Osteoblast (primary cell): ENCODE measurements at regions not wholly inside any gene's neighbourhood (a gene's known extent, or its start where the extent isn't known, plus 50 kb on each side); places are given as distances from the start of the nearest gene placed in this dataset.

Experiments
- DNase-seq: peaks from one replicate; pipeline ENCODE4 v3.0.0; 2011; ENCODE audit warnings: low spot score, mixed read lengths; ENCODE audit not compliant: insufficient read length; ENCODE audit errors: missing footprints
- H2AFZ ChIP-seq: 2 replicates; pipeline ENCODE4 v1.6.0; 2011; ENCODE audit warnings: mild to moderate bottlenecking, low read length
- H3K27ac ChIP-seq: 2 replicates; pipeline ENCODE4 v1.5.1; 2011; ENCODE audit warnings: mild to moderate bottlenecking, low read depth, low read length, moderate library complexity
- H3K27me3 ChIP-seq: 2 replicates; pipeline ENCODE4 v1.6.0; 2012; ENCODE audit warnings: mild to moderate bottlenecking, control low read depth, inconsistent platforms, low read length, moderate library complexity; ENCODE audit not compliant: insufficient read depth
- H3K36me3 ChIP-seq: 2 replicates; pipeline ENCODE4 v1.5.1; 2011; ENCODE audit warnings: mild to moderate bottlenecking, low read length, control low read depth, moderate library complexity; ENCODE audit not compliant: insufficient read depth
- H3K4me1 ChIP-seq: 2 replicates; pipeline ENCODE4 v1.5.1; 2011; ENCODE audit warnings: mild to moderate bottlenecking, low read length, control low read depth, moderate library complexity; ENCODE audit not compliant: insufficient read depth
- H3K4me2 ChIP-seq: 2 replicates; pipeline ENCODE4 v1.6.0; 2011; ENCODE audit warnings: mild to moderate bottlenecking, low read length; ENCODE audit not compliant: insufficient read depth
- H3K4me3 ChIP-seq: fragments of 200-600 bp; sonication (generic); 3 replicates; pipeline ENCODE4 v1.5.1; 2012; ENCODE audit warnings: mild to moderate bottlenecking, low read length, inconsistent platforms; ENCODE audit not compliant: insufficient read depth
- H3K79me2 ChIP-seq: 2 replicates; pipeline ENCODE4 v1.6.0; 2012; ENCODE audit warnings: mild to moderate bottlenecking, low read length, control low read depth, inconsistent platforms; ENCODE audit not compliant: insufficient read depth
- H3K9me3 ChIP-seq: 2 replicates; pipeline ENCODE4 v1.5.1; 2011; ENCODE audit warnings: low read depth, low read length, control low read depth
- H4K20me1 ChIP-seq: 2 replicates; pipeline ENCODE4 v1.6.0; 2012; ENCODE audit warnings: mild to moderate bottlenecking, low read length, control low read depth; ENCODE audit not compliant: insufficient read depth
- CTCF ChIP-seq: IDR thresholded peaks from 2 replicates; pipeline ENCODE4 v1.5.1; 2011; ENCODE audit warnings: mild to moderate bottlenecking, low read depth, low read length, moderate library complexity; ENCODE audit errors: extremely low read depth

- Histone ChIP-seq H3K27me3 (no peaks in the 10 kb centered on the region), H3K4me3 (no peak overlapping the region), H3K4me2 (no peak overlapping the region), H3K4me1 (no peaks in the 10 kb centered on the region), H3K9me3 (no peaks in the 10 kb centered on the region), H3K79me2 (no peaks in the 10 kb centered on the region), H3K36me3 (no peaks in the 10 kb centered on the region), H3K27ac (no peak overlapping the region), H4K20me1 (no peaks in the 10 kb centered on the region), H2AFZ (no peak overlapping the region)
- no peak for TF ChIP-seq CTCF
- peak; percentile 27 for DNase-seq
Measured at GRCh38 chr2:239671916-239672849, 271.4 kb upstream of the HDAC4 start.

- Histone ChIP-seq H3K36me3 (no peaks in the 10 kb centered on the region), H3K4me3 (no peak overlapping the region), H3K79me2 (no peaks in the 10 kb centered on the region), H3K4me1 (no peaks in the 10 kb centered on the region), H3K27ac (no peak overlapping the region), H3K4me2 (no peak overlapping the region), H3K27me3 (no peaks in the 10 kb centered on the region), H3K9me3 (no peaks in the 10 kb centered on the region), H2AFZ (no peak overlapping the region), H4K20me1 (no peaks in the 10 kb centered on the region)
- TF ChIP-seq CTCF = no peak
- DNase-seq = no peak
Measured at GRCh38 chr2:239671471-239671870, 270.7 kb upstream of the HDAC4 start.

GRCh38 chr2:239670463-239671120, 269.8 kb upstream of the HDAC4 start:
- Histone ChIP-seq H3K79me2 (no peaks in the 10 kb centered on the region), H3K27me3 (no peaks in the 10 kb centered on the region), H3K4me3 (no peak overlapping the region), H3K27ac (no peak overlapping the region), H3K9me3 (no peaks in the 10 kb centered on the region), H3K4me2 (no peak overlapping the region), H4K20me1 (no peaks in the 10 kb centered on the region), H3K4me1 (no peaks in the 10 kb centered on the region), H3K36me3 (no peaks in the 10 kb centered on the region), H2AFZ (no peak overlapping the region)
- TF ChIP-seq CTCF = no peak
- DNase-seq = peak; percentile 27

GRCh38 chr2:239669899-239670460, 269.2 kb upstream of the HDAC4 start:
- TF ChIP-seq CTCF = no peak
- H3K4me3 ChIP-seq = no peak overlapping the region
- H3K4me2 ChIP-seq = no peak overlapping the region
- peak; percentile 37 for DNase-seq
- no peaks in the 10 kb centered on the region for H3K27me3 ChIP-seq
- H3K79me2 ChIP-seq = no peaks in the 10 kb centered on the region
- no peaks in the 10 kb centered on the region for H3K9me3 ChIP-seq
- H3K27ac ChIP-seq = no peak overlapping the region
- H3K4me1 ChIP-seq = no peaks in the 10 kb centered on the region
- H2AFZ ChIP-seq = no peak overlapping the region
- H4K20me1 ChIP-seq = no peaks in the 10 kb centered on the region
- H3K36me3 ChIP-seq = no peaks in the 10 kb centered on the region
